ENCODE measurements at regions not wholly inside any gene's neighbourhood (a gene's known extent, or its start where the extent isn't known, plus 50 kb on each side); places are given as distances from the start of the nearest gene placed in this dataset.

- TF ChIP-seq CTCF (IDR thresholded peaks at IDR 0.05; ENCODE audit: low read depth, low read length, poor library complexity, severe bottlenecking) (no peak), EZH2phosphoT487 (IDR thresholded peaks at IDR 0.05; ENCODE audit: borderline replicate concordance, low read length) (no peak)
These were observed 180.8 kb upstream of the MVB12B start for GRCh38 chr9:126145887-126146253.

All from DOHH2 (cell line).